ENCODE measurements at regions not wholly inside any gene's neighbourhood (a gene's known extent, or its start where the extent isn't known, plus 50 kb on each side); places are given as distances from the start of the nearest gene placed in this dataset.

DNA sequence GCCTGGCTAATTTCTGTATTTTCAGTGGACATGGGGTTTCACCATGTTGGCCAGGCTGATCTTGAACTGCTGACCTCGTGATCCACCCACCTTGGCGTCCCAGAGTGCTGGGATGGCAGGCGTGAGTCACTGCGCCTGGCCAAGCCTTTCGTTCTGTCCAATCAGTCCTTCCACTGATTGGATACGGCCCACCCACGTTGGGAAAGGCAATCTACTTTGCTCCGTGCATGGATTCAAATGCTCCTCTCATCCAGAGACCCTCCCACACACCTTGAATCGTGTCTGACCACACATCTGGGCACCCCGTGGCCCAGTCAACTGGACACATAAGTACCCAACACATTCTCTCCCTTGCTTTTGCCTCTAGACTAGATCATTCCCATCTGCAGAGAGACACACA, 74.9 kb downstream of the CRLF2 start:
- TF ChIP-seq, protein P1, sequence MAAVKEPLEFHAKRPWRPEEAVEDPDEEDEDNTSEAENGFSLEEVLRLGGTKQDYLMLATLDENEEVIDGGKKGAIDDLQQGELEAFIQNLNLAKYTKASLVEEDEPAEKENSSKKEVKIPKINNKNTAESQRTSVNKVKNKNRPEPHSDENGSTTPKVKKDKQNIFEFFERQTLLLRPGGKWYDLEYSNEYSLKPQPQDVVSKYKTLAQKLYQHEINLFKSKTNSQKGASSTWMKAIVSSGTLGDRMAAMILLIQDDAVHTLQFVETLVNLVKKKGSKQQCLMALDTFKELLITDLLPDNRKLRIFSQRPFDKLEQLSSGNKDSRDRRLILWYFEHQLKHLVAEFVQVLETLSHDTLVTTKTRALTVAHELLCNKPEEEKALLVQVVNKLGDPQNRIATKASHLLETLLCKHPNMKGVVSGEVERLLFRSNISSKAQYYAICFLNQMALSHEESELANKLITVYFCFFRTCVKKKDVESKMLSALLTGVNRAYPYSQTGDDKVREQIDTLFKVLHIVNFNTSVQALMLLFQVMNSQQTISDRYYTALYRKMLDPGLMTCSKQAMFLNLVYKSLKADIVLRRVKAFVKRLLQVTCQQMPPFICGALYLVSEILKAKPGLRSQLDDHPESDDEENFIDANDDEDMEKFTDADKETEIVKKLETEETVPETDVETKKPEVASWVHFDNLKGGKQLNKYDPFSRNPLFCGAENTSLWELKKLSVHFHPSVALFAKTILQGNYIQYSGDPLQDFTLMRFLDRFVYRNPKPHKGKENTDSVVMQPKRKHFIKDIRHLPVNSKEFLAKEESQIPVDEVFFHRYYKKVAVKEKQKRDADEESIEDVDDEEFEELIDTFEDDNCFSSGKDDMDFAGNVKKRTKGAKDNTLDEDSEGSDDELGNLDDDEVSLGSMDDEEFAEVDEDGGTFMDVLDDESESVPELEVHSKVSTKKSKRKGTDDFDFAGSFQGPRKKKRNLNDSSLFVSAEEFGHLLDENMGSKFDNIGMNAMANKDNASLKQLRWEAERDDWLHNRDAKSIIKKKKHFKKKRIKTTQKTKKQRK (IDR thresholded peaks at IDR 0.05; ENCODE audit: borderline replicate concordance, low read depth, low read length), result no peak
- TF ChIP-seq, protein P2, sequence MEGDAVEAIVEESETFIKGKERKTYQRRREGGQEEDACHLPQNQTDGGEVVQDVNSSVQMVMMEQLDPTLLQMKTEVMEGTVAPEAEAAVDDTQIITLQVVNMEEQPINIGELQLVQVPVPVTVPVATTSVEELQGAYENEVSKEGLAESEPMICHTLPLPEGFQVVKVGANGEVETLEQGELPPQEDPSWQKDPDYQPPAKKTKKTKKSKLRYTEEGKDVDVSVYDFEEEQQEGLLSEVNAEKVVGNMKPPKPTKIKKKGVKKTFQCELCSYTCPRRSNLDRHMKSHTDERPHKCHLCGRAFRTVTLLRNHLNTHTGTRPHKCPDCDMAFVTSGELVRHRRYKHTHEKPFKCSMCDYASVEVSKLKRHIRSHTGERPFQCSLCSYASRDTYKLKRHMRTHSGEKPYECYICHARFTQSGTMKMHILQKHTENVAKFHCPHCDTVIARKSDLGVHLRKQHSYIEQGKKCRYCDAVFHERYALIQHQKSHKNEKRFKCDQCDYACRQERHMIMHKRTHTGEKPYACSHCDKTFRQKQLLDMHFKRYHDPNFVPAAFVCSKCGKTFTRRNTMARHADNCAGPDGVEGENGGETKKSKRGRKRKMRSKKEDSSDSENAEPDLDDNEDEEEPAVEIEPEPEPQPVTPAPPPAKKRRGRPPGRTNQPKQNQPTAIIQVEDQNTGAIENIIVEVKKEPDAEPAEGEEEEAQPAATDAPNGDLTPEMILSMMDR (IDR thresholded peaks at IDR 0.05 in 2 of 3, conservative IDR thresholded peaks at IDR 0.05 in 1 of 3; ENCODE audit: insufficient read depth in 2 of 3, low read depth in 1 of 3, low read length in 3 of 3), result no peak
- TF ChIP-seq NR2C2 (CRISPR knock-in tag; IDR thresholded peaks at IDR 0.05), result no peak
- TF ChIP-seq NR2C2 (tag; IDR thresholded peaks at IDR 0.05), result no peak
- TF ChIP-seq RUNX1 (IDR thresholded peaks at IDR 0.05; ENCODE audit: low read depth), result no peak
- TF ChIP-seq, protein P3, sequence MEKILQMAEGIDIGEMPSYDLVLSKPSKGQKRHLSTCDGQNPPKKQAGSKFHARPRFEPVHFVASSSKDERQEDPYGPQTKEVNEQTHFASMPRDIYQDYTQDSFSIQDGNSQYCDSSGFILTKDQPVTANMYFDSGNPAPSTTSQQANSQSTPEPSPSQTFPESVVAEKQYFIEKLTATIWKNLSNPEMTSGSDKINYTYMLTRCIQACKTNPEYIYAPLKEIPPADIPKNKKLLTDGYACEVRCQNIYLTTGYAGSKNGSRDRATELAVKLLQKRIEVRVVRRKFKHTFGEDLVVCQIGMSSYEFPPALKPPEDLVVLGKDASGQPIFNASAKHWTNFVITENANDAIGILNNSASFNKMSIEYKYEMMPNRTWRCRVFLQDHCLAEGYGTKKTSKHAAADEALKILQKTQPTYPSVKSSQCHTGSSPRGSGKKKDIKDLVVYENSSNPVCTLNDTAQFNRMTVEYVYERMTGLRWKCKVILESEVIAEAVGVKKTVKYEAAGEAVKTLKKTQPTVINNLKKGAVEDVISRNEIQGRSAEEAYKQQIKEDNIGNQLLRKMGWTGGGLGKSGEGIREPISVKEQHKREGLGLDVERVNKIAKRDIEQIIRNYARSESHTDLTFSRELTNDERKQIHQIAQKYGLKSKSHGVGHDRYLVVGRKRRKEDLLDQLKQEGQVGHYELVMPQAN (IDR thresholded peaks at IDR 0.05; ENCODE audit: borderline replicate concordance), result no peak
